Coronary artery (tissue), 2 donors: ENCODE measurements at regions not wholly inside any gene's neighbourhood (a gene's known extent, or its start where the extent isn't known, plus 50 kb on each side); places are given as distances from the start of the nearest gene placed in this dataset.

Experiments used
- DNase-seq: peaks from one replicate; pipeline ENCODE4 v3.0.0-alpha.2; 2017; ENCODE audit warnings: low spot score
- H3K27ac ChIP-seq, 2 donors: fragments of 200-600 bp; sonication (generic); one replicate each; pipeline ENCODE4 v1.5.1; 2016 to 2019
- H3K4me3 ChIP-seq: fragments of 200-600 bp; sonication (generic); 2 replicates; pipeline ENCODE4 v1.5.1; 2016; ENCODE audit warnings: mild to moderate bottlenecking, moderate library complexity
- TF ChIP-seq, protein P1 (sequence below): fragments of 200-600 bp; sonication (generic); IDR thresholded peaks from one replicate; pipeline ENCODE4 v1.5.1; 2019; ENCODE audit warnings: antibody characterized with exemption

GRCh38 chr2:7884338-7884737 lies 797.5 kb upstream of the ID2 start:
- Histone ChIP-seq H3K27ac (no peak overlapping the region), H3K4me3 (no peak overlapping the region)
- TF ChIP-seq, protein P1, sequence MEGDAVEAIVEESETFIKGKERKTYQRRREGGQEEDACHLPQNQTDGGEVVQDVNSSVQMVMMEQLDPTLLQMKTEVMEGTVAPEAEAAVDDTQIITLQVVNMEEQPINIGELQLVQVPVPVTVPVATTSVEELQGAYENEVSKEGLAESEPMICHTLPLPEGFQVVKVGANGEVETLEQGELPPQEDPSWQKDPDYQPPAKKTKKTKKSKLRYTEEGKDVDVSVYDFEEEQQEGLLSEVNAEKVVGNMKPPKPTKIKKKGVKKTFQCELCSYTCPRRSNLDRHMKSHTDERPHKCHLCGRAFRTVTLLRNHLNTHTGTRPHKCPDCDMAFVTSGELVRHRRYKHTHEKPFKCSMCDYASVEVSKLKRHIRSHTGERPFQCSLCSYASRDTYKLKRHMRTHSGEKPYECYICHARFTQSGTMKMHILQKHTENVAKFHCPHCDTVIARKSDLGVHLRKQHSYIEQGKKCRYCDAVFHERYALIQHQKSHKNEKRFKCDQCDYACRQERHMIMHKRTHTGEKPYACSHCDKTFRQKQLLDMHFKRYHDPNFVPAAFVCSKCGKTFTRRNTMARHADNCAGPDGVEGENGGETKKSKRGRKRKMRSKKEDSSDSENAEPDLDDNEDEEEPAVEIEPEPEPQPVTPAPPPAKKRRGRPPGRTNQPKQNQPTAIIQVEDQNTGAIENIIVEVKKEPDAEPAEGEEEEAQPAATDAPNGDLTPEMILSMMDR: no peak
- no peak for DNase-seq

DNA sequence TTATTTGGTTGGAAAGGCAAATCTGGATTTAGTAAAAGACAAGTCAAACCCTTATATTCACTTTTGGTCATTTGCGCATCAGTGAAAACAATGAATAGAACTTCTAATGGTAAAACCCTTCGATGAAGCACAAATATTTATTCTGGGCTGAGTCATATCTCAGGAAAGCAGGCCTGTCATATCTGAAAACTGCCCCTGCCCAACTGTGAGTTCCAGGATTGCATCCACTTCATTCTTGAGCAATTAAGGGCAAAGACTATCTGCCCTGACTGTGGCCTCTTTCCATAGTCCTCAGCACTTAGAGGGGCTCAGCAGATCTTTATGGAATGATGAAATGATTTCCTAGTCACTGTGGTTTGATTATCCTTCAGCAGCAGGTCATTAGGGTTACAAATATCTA lies 795.2 kb upstream of the ID2 start:
- H3K27ac ChIP-seq: no peak overlapping the region
- no peak for DNase-seq
- TF ChIP-seq, protein P1: no peak
- no peak overlapping the region for H3K4me3 ChIP-seq

GRCh38 chr2:7887441-7887840 lies 794.4 kb upstream of the ID2 start:
- Histone ChIP-seq H3K4me3 (no peak overlapping the region), H3K27ac (no peak overlapping the region)
- TF ChIP-seq, protein P1: no peak
- no peak for DNase-seq

- no peak for DNase-seq
These were observed 793.0 kb upstream of the ID2 start for GRCh38 chr2:7888876-7889275.

GRCh38 chr2:7891312-7891711 lies 790.5 kb upstream of the ID2 start:
- no peak overlapping the region for H3K27ac ChIP-seq
- H3K4me3 ChIP-seq: no peak overlapping the region
- TF ChIP-seq, protein P1: no peak
- DNase-seq: no peak

More at GRCh38 chr2:7888876-7889275, 793.0 kb upstream of the ID2 start:
- Histone ChIP-seq H3K27ac (no peak overlapping the region), H3K4me3 (no peak overlapping the region)
- TF ChIP-seq, protein P1: no peak

- Histone ChIP-seq H3K4me3 (no peak overlapping the region), H3K27ac (no peak overlapping the region)
- TF ChIP-seq, protein P1: no peak
- DNase-seq: no peak
These were observed 786.6 kb upstream of the ID2 start for GRCh38 chr2:7895289-7895688.

- no peak overlapping the region for H3K4me3 ChIP-seq
- H3K27ac ChIP-seq: no peak overlapping the region
- DNase-seq: no peak
- TF ChIP-seq, protein P1: no peak
These were observed 784.8 kb upstream of the ID2 start for GRCh38 chr2:7896940-7897487.
